Caco-2 (cell line): ENCODE measurements at regions not wholly inside any gene's neighbourhood (a gene's known extent, or its start where the extent isn't known, plus 50 kb on each side); places are given as distances from the start of the nearest gene placed in this dataset.

ENCODE experiments used
- BruUV-seq: library from RNA; stranded (reverse); fragments of 400-500 nt; replicated peaks from 2 replicates; lab custom pipeline; 2021; lab: Mats Ljungman, UMichigan
- CTCF ChIA-PET: fragments of 300-600 bp; sonication (Branson Sonifier 250); formaldehyde crosslinking; loops from one replicate; lab custom pipeline; 2022; ENCODE audit warnings: antibody characterized with exemption; lab: Charles Lee
- POLR2A ChIA-PET: fragments of 300-600 bp; sonication (Branson Sonifier 250); formaldehyde crosslinking; loops from one replicate; lab custom pipeline; 2022; ENCODE audit warnings: antibody characterized with exemption; lab: Charles Lee
- DNase-seq, 2 experiments: peaks; one replicate each; pipeline versions ENCODE4 v3.0.0 to v3.0.0-alpha.2; 2020 to 2022
- H3K27me3 ChIP-seq: replicated peaks from 2 replicates; pipeline ENCODE4 v1.6.0; 2011; ENCODE audit warnings: low read length; ENCODE audit not compliant: control insufficient read depth, insufficient read depth
- H3K36me3 ChIP-seq: 2 replicates; pipeline ENCODE4 v1.5.1; 2011; ENCODE audit warnings: low read length; ENCODE audit not compliant: control insufficient read depth, insufficient read depth
- H3K4me1 ChIP-seq: fragments of 250-450 bp; sonication (Bioruptor Pico); 2 replicates; pipeline ENCODE4 v1.5.1; 2020; ENCODE audit warnings: mild to moderate bottlenecking
- H3K4me3 ChIP-seq: 2 replicates; pipeline ENCODE4 v1.5.1; 2011; ENCODE audit warnings: low read depth, mild to moderate bottlenecking, control low read depth, low read length
- H3K9me3 ChIP-seq: fragments of 250-450 bp; sonication (Bioruptor Pico); 2 replicates; pipeline ENCODE4 v1.5.1; 2020; ENCODE audit warnings: mild to moderate bottlenecking, moderate library complexity
- H3K27ac Mint-ChIP-seq: one replicate; pipeline ENCODE4 v1.8.0; 2022; ENCODE audit warnings: mixed read lengths; ENCODE audit not compliant: unreplicated experiment
- H3K27me3 Mint-ChIP-seq: one replicate; pipeline ENCODE4 v1.8.0; 2022; ENCODE audit warnings: mixed read lengths; ENCODE audit not compliant: insufficient read depth, unreplicated experiment
- H3K36me3 Mint-ChIP-seq: one replicate; pipeline ENCODE4 v1.8.0; 2022; ENCODE audit warnings: mild to moderate bottlenecking, mixed read lengths; ENCODE audit not compliant: insufficient read depth, unreplicated experiment
- H3K4me1 Mint-ChIP-seq: one replicate; pipeline ENCODE4 v1.8.0; 2022; ENCODE audit warnings: low read depth, mixed read lengths; ENCODE audit not compliant: unreplicated experiment
- H3K4me3 Mint-ChIP-seq: one replicate; pipeline ENCODE4 v1.8.0; 2022; ENCODE audit warnings: mild to moderate bottlenecking, moderate library complexity, mixed read lengths; ENCODE audit not compliant: unreplicated experiment
- H3K9me3 Mint-ChIP-seq: one replicate; pipeline ENCODE4 v1.8.0; 2022; ENCODE audit warnings: mixed read lengths; ENCODE audit not compliant: unreplicated experiment
- intact Hi-C: fragments of 100-400 bp; cut with micrococcal nuclease; formaldehyde crosslinking; loops from one replicate; pipeline ENCODE4 v1.10.0; 2022; ENCODE audit not compliant: unreplicated experiment
- TF ChIP-seq, protein P1 (sequence below), 2 experiments: fragments of 200-600 bp in 1 of 2; IDR thresholded peaks; 1 replicate in 1 of 2; 2 replicates in 1 of 2; pipeline versions ENCODE4 v1.5.1 to v1.8.0; 2011 to 2022; ENCODE audit warnings: antibody characterized with exemption in 1 of 2, control low read depth in 1 of 2, inconsistent platforms in 1 of 2, low read depth in 1 of 2, low read length in 1 of 2, mild to moderate bottlenecking in 1 of 2, moderate library complexity in 1 of 2; ENCODE audit not compliant: insufficient read depth in 1 of 2, severe bottlenecking in 1 of 2, unreplicated experiment in 1 of 2

DNA sequence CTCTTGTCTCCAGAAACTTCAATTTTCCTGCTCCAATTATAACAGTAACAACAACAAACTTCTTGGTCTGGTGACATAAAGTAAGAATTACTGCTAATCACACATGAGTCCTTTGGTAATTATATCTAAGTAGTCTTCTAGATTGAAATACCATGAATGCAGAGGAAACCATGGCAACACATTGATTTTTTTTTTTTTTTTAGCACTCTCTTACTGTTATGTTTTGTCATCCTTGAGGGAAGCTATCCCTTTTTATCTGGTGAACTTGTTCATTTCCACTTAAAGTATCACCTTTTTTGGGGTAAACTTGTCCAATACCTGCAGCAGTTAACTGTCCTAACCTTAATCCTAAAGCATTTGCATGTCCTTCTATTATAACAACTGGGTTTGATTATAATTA is 256.3 kb downstream of the B3GLCT start:
- Histone ChIP-seq H3K9me3 (no peaks in the 10 kb centered on the region), H3K36me3 (no peaks in the 10 kb centered on the region), H3K27me3 (no peaks in the 10 kb centered on the region; the same call in 1 of the 2 replicates), H3K4me3 (no peak overlapping the region), H3K4me1 (no peaks in the 10 kb centered on the region)
- CTCF ChIA-PET, result no interaction called here
- Mint-ChIP-seq H3K27me3 (no peaks in the 10 kb centered on the region), H3K4me1 (no peaks in the 10 kb centered on the region), H3K4me3 (no peak overlapping the region), H3K36me3 (no peaks in the 10 kb centered on the region), H3K27ac (no peak overlapping the region), H3K9me3 (no peaks in the 10 kb centered on the region)
- POLR2A ChIA-PET, result no interaction called here
- DNase-seq, result no peak
- no TSS peak for BruUV-seq
- TF ChIP-seq, protein P1, sequence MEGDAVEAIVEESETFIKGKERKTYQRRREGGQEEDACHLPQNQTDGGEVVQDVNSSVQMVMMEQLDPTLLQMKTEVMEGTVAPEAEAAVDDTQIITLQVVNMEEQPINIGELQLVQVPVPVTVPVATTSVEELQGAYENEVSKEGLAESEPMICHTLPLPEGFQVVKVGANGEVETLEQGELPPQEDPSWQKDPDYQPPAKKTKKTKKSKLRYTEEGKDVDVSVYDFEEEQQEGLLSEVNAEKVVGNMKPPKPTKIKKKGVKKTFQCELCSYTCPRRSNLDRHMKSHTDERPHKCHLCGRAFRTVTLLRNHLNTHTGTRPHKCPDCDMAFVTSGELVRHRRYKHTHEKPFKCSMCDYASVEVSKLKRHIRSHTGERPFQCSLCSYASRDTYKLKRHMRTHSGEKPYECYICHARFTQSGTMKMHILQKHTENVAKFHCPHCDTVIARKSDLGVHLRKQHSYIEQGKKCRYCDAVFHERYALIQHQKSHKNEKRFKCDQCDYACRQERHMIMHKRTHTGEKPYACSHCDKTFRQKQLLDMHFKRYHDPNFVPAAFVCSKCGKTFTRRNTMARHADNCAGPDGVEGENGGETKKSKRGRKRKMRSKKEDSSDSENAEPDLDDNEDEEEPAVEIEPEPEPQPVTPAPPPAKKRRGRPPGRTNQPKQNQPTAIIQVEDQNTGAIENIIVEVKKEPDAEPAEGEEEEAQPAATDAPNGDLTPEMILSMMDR (IDR thresholded peaks at IDR 0.05; ENCODE audit: insufficient read depth in 1 of 2, low read depth in 1 of 2, low read length in 1 of 2, severe bottlenecking in 1 of 2, unreplicated experiment in 1 of 2), result no peak
- intact Hi-C loops, result no loop called here

DNA sequence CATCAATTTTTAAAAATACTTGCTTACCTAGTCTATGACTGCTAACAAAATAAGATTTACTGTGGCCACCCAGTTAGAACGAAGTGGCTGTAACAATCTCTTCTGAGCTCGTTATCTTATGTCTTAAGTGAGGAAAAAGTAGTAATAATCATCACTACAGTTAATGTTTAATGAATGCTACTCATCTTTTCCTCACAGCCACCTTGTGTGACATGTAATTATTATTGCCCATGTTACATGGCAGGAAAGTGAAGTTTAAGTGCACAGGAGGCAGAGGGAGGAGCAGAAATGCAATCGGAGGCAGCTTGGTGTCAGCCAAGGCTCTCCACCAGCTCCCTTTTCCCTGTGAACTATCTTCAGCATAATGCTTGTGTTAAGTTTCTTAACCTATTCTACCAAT is 260.3 kb downstream of the B3GLCT start:
- H3K27me3 ChIP-seq, result no peaks in the 10 kb centered on the region; the same call in 1 of the 2 replicates
- H3K4me1 Mint-ChIP-seq, result no peaks in the 10 kb centered on the region
- CTCF ChIA-PET, result no interaction called here

DNA sequence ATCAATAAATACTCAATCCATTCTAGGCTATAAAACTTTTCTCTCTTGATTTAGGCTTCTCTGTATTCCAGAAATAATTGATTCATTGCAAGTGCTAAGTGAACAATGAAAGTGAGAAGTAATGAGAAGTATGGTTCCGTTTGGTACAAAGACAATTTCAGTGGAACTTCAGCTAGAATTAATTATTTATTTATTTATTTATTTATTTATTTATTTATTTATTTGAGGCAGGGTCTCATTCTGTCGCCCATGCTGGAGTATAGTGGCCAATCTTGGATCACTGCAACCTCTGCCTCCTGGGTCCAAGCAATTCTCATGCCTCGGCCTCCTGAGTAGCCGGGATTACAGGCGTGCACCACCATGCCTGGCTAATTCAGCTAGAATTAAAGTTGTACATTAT is 262.1 kb downstream of the B3GLCT start:
- Histone ChIP-seq H3K27me3 (no peaks in the 10 kb centered on the region), H3K9me3 (no peaks in the 10 kb centered on the region), H3K4me1 (no peaks in the 10 kb centered on the region), H3K4me3 (no peak overlapping the region), H3K36me3 (no peaks in the 10 kb centered on the region)
- intact Hi-C loops, result no loop called here
- no peaks in the 10 kb centered on the region for H3K9me3 Mint-ChIP-seq
- POLR2A ChIA-PET, result no interaction called here
- no peak overlapping the region for H3K27ac Mint-ChIP-seq
- TF ChIP-seq, protein P1 (IDR thresholded peaks at IDR 0.05; ENCODE audit: insufficient read depth in 1 of 2, low read depth in 1 of 2, low read length in 1 of 2, severe bottlenecking in 1 of 2, unreplicated experiment in 1 of 2), result no peak
- H3K36me3 Mint-ChIP-seq, result no peaks in the 10 kb centered on the region
- no peak for DNase-seq
- BruUV-seq, result no TSS peak
- no peaks in the 10 kb centered on the region for H3K27me3 Mint-ChIP-seq
- H3K4me1 Mint-ChIP-seq, result no peaks in the 10 kb centered on the region
- CTCF ChIA-PET, result no interaction called here
- H3K4me3 Mint-ChIP-seq, result no peak overlapping the region

More for the DNA sequence above, 260.3 kb downstream of the B3GLCT start:
- Mint-ChIP-seq H3K27ac (no peak overlapping the region), H3K9me3 (no peaks in the 10 kb centered on the region), H3K4me3 (no peak overlapping the region), H3K27me3 (no peaks in the 10 kb centered on the region), H3K36me3 (no peaks in the 10 kb centered on the region)
- no peak overlapping the region for H3K4me3 ChIP-seq
- no peaks in the 10 kb centered on the region for H3K36me3 ChIP-seq
- TF ChIP-seq, protein P1 (IDR thresholded peaks at IDR 0.05; ENCODE audit: insufficient read depth in 1 of 2, low read depth in 1 of 2, low read length in 1 of 2, severe bottlenecking in 1 of 2, unreplicated experiment in 1 of 2), result no peak
- intact Hi-C loops, result no loop called here
- POLR2A ChIA-PET, result no interaction called here
- DNase-seq, result no peak
- H3K4me1 ChIP-seq, result no peaks in the 10 kb centered on the region
- H3K9me3 ChIP-seq, result no peaks in the 10 kb centered on the region
- no TSS peak for BruUV-seq
